GM18907 (cell line): ENCODE measurements at regions not wholly inside any gene's neighbourhood (a gene's known extent, or its start where the extent isn't known, plus 50 kb on each side); places are given as distances from the start of the nearest gene placed in this dataset.

Source experiments
- ATAC-seq: cut with Tn5 transposase; IDR thresholded peaks from one replicate; pipeline ENCODE4 v1.9.1; 2021; ENCODE audit warnings: mild to moderate bottlenecking, moderate library complexity; ENCODE audit not compliant: unreplicated experiment

DNA sequence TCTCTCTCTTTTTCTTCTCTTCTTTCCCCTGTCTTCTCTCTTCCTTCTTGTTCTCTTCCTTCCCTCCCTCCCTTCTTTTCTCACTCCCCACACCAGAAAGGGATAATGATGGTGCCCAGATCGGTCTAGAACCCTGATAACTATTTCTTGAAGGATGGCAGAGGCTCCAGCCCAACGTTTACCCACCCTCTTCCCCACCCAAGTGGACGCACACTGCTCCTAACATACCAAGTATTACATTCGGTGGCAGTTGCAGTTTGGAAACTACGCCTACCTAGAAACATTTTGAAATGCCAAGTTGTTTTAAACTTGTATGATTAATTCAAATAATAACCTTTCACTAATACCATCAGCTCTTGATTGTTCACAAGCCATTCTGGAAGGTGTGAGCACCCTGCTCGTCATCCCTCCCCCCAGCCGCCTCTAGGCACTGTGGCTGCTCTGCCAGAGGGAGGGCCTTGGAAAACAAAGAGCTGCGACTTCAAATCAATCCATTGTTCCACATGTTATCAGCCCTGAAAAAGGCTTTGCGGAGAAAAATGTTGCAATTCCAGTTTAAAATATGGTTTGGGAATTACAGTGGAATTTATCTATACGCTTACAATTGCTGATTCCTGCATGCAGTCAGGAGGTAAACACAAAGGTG lies 1017.5 kb upstream of the TENM3 start:
- ATAC-seq: no peak

DNA sequence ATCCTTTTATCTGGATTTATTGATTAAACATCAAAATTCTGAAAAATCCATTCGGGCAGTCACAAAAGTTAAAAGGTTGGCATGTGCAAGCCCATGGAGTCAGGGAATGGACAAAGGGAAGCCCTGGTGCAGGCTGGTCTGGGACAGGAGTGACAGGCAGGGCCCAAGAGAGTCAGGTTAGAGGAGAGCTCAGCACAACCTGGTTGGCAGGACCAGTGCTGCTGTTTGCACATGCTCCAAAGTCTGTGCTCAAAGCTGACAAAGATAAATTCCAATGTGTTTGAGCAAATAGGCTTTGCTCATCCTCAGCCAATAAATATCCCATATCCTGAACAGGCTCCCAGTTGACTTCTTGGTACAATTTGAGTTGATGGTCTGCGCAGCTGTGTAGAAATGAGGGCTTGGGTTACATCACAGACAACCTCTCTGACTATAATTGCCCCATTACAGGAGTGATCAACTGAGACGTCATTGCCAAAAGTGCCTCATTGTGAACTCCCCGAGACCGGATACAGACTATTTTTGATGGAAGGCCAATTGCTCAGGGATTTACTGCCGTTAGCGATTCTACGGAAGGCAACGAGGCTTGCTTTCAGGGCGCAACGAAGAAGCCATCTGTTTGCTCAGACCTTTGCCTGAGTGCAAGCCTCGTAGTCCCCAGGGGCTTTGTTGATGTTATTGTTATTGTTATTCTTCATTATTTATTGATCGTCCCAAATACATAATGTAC lies 1008.1 kb upstream of the TENM3 start:
- no peak for ATAC-seq

DNA sequence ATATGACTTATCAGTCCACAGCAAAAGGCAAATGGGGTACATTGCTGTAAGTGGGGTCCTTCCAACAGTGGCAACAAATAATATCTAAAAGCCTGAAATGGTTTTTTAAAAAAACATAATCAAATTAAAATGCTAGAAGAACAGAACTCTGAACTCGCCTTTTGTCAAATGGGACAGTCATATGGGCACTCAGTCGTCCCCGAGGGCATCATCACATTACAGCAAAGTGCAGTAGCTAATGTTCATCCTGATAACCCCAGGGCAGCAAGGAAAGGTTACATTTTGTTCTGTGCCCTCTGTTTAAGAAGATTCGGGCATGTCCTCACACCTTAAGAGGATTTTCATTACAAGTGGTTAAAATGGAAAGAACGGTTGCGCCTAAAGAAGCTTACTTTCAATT lies 997.9 kb upstream of the TENM3 start:
- no peak for ATAC-seq

DNA sequence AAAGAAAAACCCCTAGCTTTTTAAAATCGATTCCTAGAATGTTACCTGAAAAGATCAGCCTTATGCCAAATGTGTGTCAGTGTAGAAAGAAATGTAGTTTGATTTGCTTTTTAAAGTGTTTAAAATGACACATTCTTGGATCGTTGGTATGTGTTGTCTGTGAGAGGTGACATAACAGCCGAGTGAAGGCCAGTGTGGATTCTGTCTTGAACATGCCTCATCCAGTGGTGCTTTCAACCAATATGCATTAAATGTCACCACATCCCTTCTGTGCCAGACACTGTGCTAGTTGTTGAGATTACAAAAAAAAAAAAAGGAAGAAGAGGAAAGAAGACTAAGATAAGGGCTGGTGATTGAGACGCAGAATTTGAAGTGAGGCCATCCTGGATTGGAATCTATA lies 994.2 kb upstream of the TENM3 start:
- no peak for ATAC-seq

DNA sequence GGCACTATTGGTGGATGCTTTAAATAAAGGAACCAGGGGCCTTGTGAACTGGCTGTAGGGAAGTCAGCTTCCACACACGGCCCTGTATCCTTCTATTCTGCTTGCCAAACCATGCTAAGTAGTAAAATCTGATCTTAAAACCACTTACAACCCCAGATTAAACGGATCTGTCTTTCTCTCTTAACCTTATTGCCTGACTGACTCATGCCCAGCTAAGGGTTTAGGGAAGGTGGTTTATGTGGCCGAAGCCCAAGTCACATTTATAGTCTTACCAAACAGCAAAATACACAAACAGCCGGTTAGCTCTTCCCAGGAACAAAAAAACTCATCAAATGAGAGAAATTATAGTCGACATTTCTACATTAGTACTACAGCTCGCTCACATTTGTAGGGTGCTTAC lies 988.4 kb upstream of the TENM3 start:
- ATAC-seq: no peak

DNA sequence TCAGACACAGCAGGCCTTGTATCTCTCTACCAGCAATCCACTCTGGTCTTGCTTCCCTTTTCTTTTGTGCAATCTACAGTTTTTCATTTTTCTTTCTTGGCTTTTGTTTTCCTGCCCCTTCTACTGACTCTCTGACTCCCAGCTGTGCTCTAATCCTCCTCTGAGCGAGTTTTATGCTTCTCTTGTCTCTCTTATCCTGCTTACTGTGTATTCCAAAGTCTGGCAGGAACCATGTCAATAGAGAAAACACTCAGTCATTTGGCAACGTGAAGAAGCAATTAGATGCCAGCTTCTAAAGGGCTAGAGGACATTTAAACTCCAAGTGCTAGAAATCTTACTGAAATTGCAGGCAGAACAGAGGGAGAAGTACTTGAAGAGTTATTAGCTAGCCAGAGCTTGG lies 984.6 kb upstream of the TENM3 start:
- no peak for ATAC-seq

DNA sequence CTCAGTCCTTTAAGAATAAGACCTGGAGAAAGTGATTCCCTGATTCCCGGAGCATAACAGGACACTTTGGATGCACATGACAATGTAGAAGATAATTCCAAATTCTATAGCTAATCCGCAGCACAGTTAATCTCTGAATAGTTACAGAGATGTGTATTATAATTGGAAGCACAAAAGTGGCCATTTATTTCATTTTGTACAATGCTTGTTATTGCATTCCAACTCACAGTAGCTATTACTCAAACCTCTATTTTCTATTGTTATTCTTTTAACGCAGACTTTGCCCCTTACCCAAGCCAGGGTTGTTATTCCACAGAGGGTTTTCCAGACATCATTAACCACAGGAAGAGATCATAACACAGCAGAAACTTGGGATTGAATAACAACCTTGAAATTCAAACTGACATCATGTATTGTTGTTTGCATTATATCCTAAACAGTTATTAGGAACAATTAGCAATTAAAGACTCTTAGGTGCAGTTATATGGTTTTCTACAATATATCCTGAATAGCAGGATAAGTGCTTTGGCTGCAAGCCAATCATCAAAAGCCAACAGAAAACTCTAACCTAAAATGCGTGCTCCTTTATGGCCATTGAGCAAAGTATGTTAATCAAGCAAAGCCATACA lies 984.0 kb upstream of the TENM3 start:
- no peak for ATAC-seq

DNA sequence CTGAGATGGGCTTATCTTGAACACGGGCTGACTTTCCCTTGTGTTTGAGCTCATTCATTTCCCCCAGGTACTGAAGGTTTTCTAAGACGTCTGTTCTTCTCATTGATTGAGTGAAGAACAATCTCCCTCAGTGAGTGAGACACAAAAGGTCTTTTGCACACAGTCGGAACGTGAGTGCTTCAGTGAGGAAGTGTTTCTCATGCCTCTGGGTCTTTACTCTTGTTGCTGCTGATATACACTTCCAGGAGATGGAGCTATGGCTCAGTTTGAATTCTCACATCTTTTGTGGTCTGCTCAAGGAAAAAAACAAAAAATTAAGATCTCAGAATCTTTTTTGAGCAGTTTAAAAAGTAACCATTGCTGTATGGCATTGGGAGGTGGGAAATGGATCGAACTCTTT lies 981.9 kb upstream of the TENM3 start:
- no peak for ATAC-seq

DNA sequence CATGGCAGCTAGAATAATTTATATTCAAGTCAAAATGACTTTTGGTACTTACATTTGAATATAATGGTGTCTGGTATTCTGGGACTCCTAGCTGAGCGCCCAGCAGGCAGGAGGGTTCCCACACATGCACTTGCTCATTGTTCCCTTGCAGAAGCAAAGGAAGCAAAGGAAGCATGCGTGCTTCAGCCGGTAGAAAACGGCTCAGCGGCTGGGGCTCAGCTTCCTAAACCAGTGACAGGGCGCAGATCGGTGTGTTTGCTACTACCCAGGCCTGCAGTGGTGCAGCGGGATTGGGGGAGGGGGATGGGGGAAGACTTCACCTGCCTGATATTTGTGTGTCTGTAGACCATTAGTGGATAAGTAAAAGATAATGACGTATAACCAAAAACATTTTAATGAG lies 978.3 kb upstream of the TENM3 start:
- no peak for ATAC-seq

DNA sequence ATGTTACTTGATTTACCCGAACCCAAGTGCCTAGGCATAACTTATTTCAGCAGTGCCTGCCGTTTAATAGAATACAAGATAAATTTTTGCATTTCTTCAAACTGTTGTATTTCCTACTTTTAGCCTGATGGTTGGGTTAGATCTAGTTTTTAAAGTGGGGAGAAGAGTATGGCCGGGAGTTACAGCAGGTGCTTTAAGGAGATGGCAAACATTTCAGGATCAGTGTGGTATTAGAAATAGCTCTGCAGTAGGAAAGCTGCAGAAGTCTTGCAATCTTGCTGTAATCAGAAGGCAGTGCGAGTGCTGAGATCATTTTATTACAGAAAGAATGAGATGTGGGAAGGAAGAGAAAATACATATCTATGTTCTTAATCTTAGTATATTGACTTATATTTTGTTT lies 977.8 kb upstream of the TENM3 start:
- ATAC-seq: no peak

DNA sequence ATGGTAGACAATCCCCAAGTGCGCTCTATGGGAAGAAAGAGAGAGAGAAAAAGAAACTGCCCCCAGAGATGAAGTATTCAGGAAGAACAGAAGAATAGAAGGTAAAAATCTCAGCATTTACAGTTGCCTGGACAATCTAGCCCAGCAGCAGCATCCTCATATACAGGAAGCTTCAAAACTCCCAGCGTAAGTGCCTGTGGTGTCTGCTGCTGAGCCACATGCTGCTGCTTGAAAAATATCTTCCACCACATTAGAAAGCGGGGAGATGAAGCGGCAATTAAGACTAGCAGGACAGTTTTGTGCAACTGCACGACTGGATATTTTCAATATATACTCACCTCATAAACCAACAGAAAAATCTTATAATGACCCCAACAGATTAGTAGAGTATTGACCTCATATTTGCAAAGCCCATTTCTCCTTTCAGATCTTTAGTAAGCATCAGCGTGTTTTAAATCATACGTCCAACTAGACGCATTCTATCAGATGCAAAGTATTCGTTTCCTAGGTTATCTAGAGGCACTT lies 972.0 kb upstream of the TENM3 start:
- no peak for ATAC-seq

DNA sequence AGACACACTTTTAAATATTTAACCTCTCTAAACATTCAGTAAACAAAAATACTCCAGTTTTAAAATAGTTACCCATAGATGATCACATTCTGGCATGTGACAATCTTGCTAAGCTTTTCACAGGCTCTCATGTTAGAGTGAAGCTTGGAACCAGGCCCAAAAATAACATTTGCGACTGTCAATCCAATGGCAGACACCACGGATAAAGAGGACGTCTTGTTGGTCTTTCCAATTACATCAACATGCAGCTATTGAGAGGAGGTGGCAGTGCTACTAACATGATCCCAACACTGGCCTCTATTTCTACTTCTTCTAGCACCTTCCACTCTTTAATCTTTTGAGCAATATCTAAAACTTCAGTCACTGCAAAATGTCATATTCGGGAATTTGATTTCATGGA lies 970.8 kb upstream of the TENM3 start:
- ATAC-seq: no peak

DNA sequence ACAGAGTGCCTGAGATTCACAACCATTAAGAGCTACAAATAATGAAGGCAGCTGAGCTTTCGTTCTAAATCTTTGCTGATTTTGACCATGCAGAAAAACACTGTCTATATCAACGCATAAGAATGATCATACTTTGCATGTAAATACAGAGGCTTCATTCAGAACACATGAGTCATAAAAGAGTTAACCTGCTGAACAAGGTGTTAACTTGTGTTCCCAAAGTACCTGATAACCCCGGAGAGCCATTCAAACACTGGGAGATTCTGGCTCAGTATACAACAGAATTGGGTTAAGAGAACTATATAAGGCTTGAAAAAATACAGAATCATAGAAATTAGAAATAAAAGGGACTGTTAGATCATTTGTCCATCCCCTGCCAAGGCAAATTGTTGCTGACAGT lies 964.3 kb upstream of the TENM3 start:
- ATAC-seq: no peak

DNA sequence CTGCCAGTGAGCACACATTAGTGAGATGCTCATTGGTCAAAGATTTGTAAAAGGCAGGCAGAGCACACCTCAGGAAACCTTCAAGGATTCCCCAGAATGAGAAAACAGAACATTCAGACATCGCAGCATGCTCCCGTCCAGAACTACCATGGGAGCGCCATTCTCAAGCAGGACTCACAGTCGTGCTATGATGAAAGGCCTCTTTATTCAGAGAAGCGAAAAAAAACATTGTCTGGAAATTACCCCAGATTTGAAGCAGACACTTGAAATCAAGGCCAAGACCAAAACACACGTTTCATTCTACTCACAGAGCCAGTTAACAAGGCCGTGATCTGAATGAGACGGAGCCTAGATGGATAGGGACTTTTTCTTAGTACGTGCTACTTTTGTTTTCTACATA lies 961.8 kb upstream of the TENM3 start:
- no peak for ATAC-seq

DNA sequence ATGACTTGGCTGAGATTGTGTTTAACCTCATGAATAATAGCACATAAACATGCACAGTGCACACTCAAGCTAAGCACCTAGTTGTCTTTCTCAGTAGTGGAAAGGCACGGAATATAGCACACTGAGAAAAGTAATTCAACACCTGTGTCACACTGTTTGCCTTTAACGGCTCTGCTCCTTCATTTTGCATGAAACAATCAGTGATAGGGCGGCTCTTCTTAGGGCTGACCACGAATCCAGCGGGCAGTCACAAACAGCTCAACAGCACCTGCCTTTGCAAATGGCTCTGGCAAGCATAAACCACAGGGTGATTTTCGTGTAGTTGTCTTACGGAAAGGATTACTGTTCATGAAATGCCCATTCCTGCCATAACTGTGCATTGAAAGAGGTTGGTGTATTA lies 954.0 kb upstream of the TENM3 start:
- no peak for ATAC-seq

DNA sequence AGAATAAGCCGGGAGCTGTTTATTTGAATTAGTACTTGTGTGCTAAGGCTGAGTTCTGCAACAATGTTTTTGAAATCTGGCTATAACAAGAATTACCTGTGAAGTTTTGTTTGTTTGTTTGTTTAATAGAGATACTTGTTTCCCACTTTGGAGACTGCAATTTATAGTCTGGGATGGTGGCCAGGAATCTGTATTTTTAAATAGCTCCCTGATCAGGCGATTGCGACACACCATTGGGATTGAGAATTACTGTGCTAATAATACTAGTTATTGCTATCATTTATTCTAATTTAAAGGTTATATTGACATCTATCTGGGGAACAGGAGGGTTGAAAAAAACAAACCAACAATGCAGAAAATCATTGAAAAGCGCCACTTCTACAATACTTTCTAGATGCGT lies 951.6 kb upstream of the TENM3 start:
- no peak for ATAC-seq

DNA sequence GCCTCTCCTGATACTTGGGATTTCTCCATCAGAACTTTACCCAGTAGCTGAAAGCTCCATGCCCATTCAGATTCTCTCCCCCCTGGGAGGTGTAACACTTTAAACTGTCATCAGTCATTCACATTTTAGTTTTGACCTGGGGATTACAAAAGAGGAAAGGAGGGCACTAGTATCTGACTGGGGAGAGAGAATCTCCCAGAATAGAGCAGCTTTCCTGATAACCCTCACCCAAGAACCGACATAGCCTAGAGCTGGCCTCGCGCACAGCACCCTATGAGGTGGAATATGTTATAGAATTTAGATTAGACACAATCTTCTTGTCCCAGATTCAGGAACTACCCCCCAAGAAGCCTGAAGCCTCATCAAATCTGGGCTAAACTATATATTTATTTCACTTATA lies 950.2 kb upstream of the TENM3 start:
- ATAC-seq: no peak

DNA sequence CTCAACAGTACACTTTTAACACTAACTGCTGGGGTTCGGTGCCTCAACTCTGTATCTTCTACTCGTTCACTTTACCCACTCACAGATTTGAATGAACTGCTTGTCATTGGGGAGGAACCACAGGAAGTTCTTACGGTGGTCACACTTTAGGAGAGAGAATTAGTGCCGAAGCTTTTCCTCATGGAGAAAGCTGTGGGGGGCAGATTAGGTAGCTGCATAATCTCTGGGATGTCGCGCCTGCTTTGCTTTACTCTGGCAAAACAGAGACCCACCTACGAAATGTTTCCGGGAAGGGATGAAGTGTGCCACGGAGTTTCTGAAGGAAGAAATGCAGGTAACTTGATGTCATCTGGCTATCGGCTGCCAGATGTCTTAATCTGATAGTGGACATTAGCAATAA lies 949.7 kb upstream of the TENM3 start:
- ATAC-seq: no peak

DNA sequence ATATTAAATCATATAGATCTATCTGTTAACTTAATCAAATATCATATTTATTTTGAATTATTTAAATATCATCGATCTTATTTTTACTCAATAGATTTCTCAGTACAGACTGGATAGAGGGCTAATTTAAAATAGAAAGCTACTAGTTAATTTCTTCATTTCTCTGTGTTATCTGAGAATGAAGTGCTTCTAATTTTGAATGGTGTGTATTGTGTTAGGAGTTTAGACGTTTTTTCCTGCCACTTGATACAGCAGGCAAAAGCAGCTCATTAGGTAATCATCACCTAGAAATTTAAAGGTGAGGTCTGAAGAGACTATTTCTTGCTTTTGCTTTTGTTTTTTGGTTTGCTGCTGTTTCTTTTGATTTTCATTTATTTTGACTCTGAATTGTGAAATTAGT lies 948.8 kb upstream of the TENM3 start:
- ATAC-seq: no peak

DNA sequence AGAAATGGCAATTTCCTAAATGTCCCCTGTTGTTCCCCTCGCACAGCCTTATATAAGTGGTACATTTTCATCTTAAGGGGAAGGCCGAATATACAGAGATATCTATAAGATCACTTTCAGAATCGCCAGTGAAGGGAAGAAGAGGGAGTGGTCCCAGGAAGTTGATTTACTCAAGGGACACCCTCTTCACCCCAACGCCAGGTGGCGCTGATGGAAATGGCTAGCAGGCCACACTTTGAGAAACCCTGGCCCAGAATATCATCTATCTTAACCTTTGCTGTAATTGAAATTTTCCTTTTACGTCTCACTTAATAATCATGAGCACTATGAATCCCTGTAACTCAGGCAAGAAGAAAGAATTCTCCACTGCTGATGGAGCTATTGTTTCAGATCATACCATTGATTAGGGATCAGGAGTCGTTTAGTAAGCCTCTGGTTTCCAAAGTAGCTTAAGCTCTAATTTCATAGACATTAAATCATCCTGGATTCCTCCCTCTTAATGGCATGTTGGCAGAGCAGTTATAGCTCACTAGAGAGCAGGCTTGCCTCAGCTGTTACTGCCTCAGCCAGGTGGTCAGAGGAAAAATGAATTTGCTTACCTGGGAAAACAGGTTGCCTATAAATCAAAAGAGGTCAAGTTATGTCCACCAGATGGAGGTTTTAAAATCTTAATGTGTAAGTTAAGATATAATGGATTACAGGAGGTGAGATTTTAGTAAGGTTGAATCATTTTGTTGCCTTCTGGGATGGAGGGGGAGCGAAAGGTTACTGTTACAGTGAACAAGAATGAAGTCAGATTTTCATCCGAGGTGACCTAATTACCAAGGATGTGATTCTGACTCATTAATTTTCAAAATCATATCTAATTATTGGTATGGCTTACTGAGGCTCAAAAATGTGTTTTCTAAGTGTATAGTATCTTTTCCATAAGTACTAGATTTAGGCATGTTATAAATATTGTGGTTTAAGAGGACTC lies 941.2 kb upstream of the TENM3 start:
- ATAC-seq: peak; percentile 66

DNA sequence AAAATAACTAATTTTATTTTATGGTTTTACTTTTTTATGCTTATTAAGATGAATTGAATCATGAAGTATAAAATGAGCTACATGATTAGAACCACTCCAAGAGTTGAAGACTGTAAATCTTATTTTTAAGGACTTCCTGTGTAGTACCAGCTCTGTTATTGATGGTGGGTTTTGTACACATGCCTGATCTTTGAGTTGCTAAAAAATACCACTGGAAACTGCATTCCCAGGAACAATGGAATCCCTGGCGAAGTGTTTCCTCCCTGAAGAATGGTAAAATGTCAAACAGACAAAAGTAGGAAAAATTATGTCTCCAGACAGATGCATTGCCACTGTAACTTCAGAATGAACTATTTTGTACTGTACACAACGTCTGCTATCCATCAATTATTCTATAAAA lies 935.4 kb upstream of the TENM3 start:
- no peak for ATAC-seq
